ENCODE measurements at regions not wholly inside any gene's neighbourhood (a gene's known extent, or its start where the extent isn't known, plus 50 kb on each side); places are given as distances from the start of the nearest gene placed in this dataset.

DNA sequence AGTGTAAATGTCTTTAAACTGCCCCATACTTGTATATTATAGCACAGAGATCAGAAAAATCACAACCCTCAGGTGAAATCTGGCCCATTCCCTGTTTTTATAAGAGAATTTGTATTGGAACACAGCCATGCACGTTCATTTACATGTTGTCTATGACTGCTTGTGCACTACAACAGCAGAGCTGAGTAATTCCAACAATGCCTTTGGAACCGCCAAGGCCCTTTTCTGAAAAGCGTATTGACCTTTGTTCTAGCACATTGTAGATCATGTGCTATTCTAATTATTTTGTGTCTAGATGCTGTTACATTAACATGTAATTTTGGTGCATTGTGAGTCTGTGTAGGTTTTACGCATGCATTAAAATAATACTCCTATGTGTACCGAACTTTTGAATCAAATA lies 339.6 kb downstream of the CHRM3 start:
- TF ChIP-seq, protein P1, sequence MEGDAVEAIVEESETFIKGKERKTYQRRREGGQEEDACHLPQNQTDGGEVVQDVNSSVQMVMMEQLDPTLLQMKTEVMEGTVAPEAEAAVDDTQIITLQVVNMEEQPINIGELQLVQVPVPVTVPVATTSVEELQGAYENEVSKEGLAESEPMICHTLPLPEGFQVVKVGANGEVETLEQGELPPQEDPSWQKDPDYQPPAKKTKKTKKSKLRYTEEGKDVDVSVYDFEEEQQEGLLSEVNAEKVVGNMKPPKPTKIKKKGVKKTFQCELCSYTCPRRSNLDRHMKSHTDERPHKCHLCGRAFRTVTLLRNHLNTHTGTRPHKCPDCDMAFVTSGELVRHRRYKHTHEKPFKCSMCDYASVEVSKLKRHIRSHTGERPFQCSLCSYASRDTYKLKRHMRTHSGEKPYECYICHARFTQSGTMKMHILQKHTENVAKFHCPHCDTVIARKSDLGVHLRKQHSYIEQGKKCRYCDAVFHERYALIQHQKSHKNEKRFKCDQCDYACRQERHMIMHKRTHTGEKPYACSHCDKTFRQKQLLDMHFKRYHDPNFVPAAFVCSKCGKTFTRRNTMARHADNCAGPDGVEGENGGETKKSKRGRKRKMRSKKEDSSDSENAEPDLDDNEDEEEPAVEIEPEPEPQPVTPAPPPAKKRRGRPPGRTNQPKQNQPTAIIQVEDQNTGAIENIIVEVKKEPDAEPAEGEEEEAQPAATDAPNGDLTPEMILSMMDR (IDR thresholded peaks at IDR 0.05; ENCODE audit: insufficient read depth, low read length) = no peak
- TF ChIP-seq POLR2AphosphoS5 (IDR thresholded peaks at IDR 0.05; ENCODE audit: low read depth) (no peak), GABPA (IDR thresholded peaks at IDR 0.05; ENCODE audit: low read depth) (no peak)
- TF ChIP-seq, protein P2, sequence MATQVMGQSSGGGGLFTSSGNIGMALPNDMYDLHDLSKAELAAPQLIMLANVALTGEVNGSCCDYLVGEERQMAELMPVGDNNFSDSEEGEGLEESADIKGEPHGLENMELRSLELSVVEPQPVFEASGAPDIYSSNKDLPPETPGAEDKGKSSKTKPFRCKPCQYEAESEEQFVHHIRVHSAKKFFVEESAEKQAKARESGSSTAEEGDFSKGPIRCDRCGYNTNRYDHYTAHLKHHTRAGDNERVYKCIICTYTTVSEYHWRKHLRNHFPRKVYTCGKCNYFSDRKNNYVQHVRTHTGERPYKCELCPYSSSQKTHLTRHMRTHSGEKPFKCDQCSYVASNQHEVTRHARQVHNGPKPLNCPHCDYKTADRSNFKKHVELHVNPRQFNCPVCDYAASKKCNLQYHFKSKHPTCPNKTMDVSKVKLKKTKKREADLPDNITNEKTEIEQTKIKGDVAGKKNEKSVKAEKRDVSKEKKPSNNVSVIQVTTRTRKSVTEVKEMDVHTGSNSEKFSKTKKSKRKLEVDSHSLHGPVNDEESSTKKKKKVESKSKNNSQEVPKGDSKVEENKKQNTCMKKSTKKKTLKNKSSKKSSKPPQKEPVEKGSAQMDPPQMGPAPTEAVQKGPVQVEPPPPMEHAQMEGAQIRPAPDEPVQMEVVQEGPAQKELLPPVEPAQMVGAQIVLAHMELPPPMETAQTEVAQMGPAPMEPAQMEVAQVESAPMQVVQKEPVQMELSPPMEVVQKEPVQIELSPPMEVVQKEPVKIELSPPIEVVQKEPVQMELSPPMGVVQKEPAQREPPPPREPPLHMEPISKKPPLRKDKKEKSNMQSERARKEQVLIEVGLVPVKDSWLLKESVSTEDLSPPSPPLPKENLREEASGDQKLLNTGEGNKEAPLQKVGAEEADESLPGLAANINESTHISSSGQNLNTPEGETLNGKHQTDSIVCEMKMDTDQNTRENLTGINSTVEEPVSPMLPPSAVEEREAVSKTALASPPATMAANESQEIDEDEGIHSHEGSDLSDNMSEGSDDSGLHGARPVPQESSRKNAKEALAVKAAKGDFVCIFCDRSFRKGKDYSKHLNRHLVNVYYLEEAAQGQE (IDR thresholded peaks at IDR 0.05; ENCODE audit: insufficient replicate concordance, low read depth) = no peak
